ENCODE measurements at regions not wholly inside any gene's neighbourhood (a gene's known extent, or its start where the extent isn't known, plus 50 kb on each side); places are given as distances from the start of the nearest gene placed in this dataset.

GRCh38 chr9:1285526-1285925 is 235.4 kb downstream of the DMRT2 start:
- TF ChIP-seq POLR2AphosphoS5 (IDR thresholded peaks at IDR 0.05) (no peak), POLR2A (IDR thresholded peaks at IDR 0.05) (no peak), EP300 (IDR thresholded peaks at IDR 0.05; ENCODE audit: low read depth) (no peak)
- TF ChIP-seq, protein P1, sequence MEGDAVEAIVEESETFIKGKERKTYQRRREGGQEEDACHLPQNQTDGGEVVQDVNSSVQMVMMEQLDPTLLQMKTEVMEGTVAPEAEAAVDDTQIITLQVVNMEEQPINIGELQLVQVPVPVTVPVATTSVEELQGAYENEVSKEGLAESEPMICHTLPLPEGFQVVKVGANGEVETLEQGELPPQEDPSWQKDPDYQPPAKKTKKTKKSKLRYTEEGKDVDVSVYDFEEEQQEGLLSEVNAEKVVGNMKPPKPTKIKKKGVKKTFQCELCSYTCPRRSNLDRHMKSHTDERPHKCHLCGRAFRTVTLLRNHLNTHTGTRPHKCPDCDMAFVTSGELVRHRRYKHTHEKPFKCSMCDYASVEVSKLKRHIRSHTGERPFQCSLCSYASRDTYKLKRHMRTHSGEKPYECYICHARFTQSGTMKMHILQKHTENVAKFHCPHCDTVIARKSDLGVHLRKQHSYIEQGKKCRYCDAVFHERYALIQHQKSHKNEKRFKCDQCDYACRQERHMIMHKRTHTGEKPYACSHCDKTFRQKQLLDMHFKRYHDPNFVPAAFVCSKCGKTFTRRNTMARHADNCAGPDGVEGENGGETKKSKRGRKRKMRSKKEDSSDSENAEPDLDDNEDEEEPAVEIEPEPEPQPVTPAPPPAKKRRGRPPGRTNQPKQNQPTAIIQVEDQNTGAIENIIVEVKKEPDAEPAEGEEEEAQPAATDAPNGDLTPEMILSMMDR (IDR thresholded peaks at IDR 0.05), result no peak

All from transverse colon (tissue), 4 donors.